Astrocyte (in vitro differentiated cells and primary cell): ENCODE measurements at regions not wholly inside any gene's neighbourhood (a gene's known extent, or its start where the extent isn't known, plus 50 kb on each side); places are given as distances from the start of the nearest gene placed in this dataset.

ENCODE experiments used
- CTCF ChIP-seq: IDR thresholded peaks from 2 replicates; pipeline ENCODE4 v1.5.1; 2011; ENCODE audit warnings: low read depth, mild to moderate bottlenecking, inconsistent platforms, low read length, moderate library complexity; ENCODE audit not compliant: insufficient read depth
- EZH2 ChIP-seq: IDR thresholded peaks from 2 replicates; pipeline ENCODE4 v1.6.1; 2012; ENCODE audit warnings: mild to moderate bottlenecking, low read length, inconsistent platforms; ENCODE audit not compliant: insufficient read depth

- TF ChIP-seq CTCF: no peak
- no peak for TF ChIP-seq EZH2
These were observed 2595.9 kb downstream of the PCDH7 start for GRCh38 chr4:33316033-33316432.
